IMR-90 (cell line): ENCODE measurements at regions not wholly inside any gene's neighbourhood (a gene's known extent, or its start where the extent isn't known, plus 50 kb on each side); places are given as distances from the start of the nearest gene placed in this dataset.

Experiments
- ATAC-seq: fragments of 200-7000 bp; cut with Tn5 transposase; 2 replicates; pipeline ENCODE4 v1.9.1; 2020; ENCODE audit warnings: low read depth, mild to moderate bottlenecking, moderate library complexity
- BruUV-seq: library from RNA; stranded (reverse); fragments of 400-500 nt; replicated peaks from 2 replicates; lab custom pipeline; 2021; lab: Mats Ljungman, UMichigan
- CTCF ChIA-PET: fragments of 300-600 bp; formaldehyde crosslinking; extraction: SDS; loops from one replicate; lab custom pipeline; 2021; ENCODE audit warnings: antibody characterized with exemption; lab: Yijun Ruan, JAX
- POLR2A ChIA-PET: fragments of 300-600 bp; sonication (Branson Sonifier 250); formaldehyde crosslinking; loops from one replicate; lab custom pipeline; 2022; ENCODE audit warnings: antibody characterized with exemption; ENCODE audit not compliant: unreplicated experiment; lab: Charles Lee
- DNase-seq: peaks from one replicate; pipeline ENCODE4 v3.0.0; 2013
- H2AFZ ChIP-seq: replicated peaks from 2 replicates; pipeline ENCODE3; 2013; ENCODE audit warnings: low read length, mild to moderate bottlenecking; ENCODE audit not compliant: poor library complexity
- H2AK5ac ChIP-seq: 2 replicates; pipeline ENCODE4 v1.6.1; 2013; ENCODE audit warnings: low read depth, low read length, inconsistent platforms
- H2AK9ac ChIP-seq: replicated peaks from 2 replicates; pipeline ENCODE3; 2013; ENCODE audit warnings: mild to moderate bottlenecking, low read depth, low read length, moderate library complexity; ENCODE audit not compliant: poor library complexity
- H2BK120ac ChIP-seq: 2 replicates; pipeline ENCODE4 v1.6.1; 2013; ENCODE audit warnings: low read depth, low read length, inconsistent platforms
- H2BK15ac ChIP-seq: 3 replicates; pipeline ENCODE4 v1.6.1; 2013; ENCODE audit warnings: low read depth, low read length, inconsistent platforms
- H2BK20ac ChIP-seq: 2 replicates; pipeline ENCODE4 v1.6.1; 2013; ENCODE audit warnings: low read depth, mild to moderate bottlenecking, inconsistent platforms, low read length, moderate library complexity
- H2BK5ac ChIP-seq: 2 replicates; pipeline ENCODE4 v1.6.1; 2013; ENCODE audit warnings: mild to moderate bottlenecking, low read depth, low read length, inconsistent platforms; ENCODE audit not compliant: poor library complexity, severe bottlenecking
- H3K14ac ChIP-seq: replicated peaks from 2 replicates; pipeline ENCODE4 v1.6.1; 2013; ENCODE audit warnings: low read depth, low read length, inconsistent platforms
- H3K18ac ChIP-seq: 2 replicates; pipeline ENCODE4 v1.6.1; 2013; ENCODE audit warnings: low read depth, low read length, control low read depth
- H3K23ac ChIP-seq: 2 replicates; pipeline ENCODE4 v1.6.1; 2013; ENCODE audit warnings: low read depth, low read length, inconsistent platforms
- H3K27ac ChIP-seq: 2 replicates; pipeline ENCODE4 v1.5.1; 2013; ENCODE audit warnings: mild to moderate bottlenecking, control low read depth, low read length; ENCODE audit not compliant: insufficient read depth
- H3K27me3 ChIP-seq: 2 replicates; pipeline ENCODE4 v1.6.1; 2013; ENCODE audit warnings: low read length; ENCODE audit not compliant: control insufficient read depth, insufficient read depth
- H3K36me3 ChIP-seq: 2 replicates; pipeline ENCODE4 v1.6.1; 2013; ENCODE audit warnings: low read length, mixed read lengths; ENCODE audit not compliant: control insufficient read depth, insufficient read depth
- H3K4ac ChIP-seq: 2 replicates; pipeline ENCODE4 v1.6.1; 2013; ENCODE audit warnings: low read depth, low read length, inconsistent platforms
- H3K4me1 ChIP-seq: 2 replicates; pipeline ENCODE4 v1.6.1; 2013; ENCODE audit warnings: low read length, mixed read lengths; ENCODE audit not compliant: control insufficient read depth, insufficient read depth
- H3K4me2 ChIP-seq: 2 replicates; pipeline ENCODE4 v1.6.1; 2013; ENCODE audit warnings: low read depth, mild to moderate bottlenecking, control low read depth, low read length, moderate library complexity
- H3K4me3 ChIP-seq: 2 replicates; pipeline ENCODE4 v1.5.1; 2013; ENCODE audit warnings: low read depth, mild to moderate bottlenecking, control low read depth, low read length, moderate library complexity; ENCODE audit not compliant: insufficient read depth
- H3K56ac ChIP-seq: 2 replicates; pipeline ENCODE4 v1.6.1; 2013; ENCODE audit warnings: low read length, inconsistent platforms; ENCODE audit not compliant: insufficient read depth; ENCODE audit errors: extremely low read depth
- H3K79me1 ChIP-seq, 2 experiments: 2 replicates each; pipeline ENCODE4 v1.6.1; 2013; ENCODE audit warnings: low read length in 2 of 2, inconsistent platforms in 1 of 2, low read depth in 1 of 2
- H3K9ac ChIP-seq: 2 replicates; pipeline ENCODE4 v1.6.1; 2013; ENCODE audit warnings: low read depth, low read length, control low read depth
- H3K9me1 ChIP-seq: 2 replicates; pipeline ENCODE4 v1.6.1; 2013; ENCODE audit warnings: low read length, inconsistent platforms; ENCODE audit not compliant: insufficient read depth
- H3K9me3 ChIP-seq: 2 replicates; pipeline ENCODE4 v1.6.1; 2013; ENCODE audit warnings: low read length; ENCODE audit not compliant: control insufficient read depth, insufficient read depth
- H4K20me1 ChIP-seq: 2 replicates; pipeline ENCODE4 v1.6.1; 2013; ENCODE audit warnings: low read length, inconsistent platforms; ENCODE audit not compliant: insufficient read depth
- H4K5ac ChIP-seq: 2 replicates; pipeline ENCODE4 v1.6.1; 2013; ENCODE audit warnings: mild to moderate bottlenecking, low read depth, low read length, control low read depth
- H4K8ac ChIP-seq, 2 experiments: 2 replicates each; pipeline ENCODE4 v1.6.1; 2013; ENCODE audit warnings: low read depth in 2 of 2, low read length in 2 of 2, control low read depth in 1 of 2, inconsistent platforms in 1 of 2
- H4K91ac ChIP-seq: 2 replicates; pipeline ENCODE4 v1.6.1; 2013; ENCODE audit warnings: low read depth, low read length, inconsistent platforms; ENCODE audit not compliant: insufficient read depth
- ELK1 ChIP-seq: fragments of 150-350 bp; IDR thresholded peaks from 2 replicates; pipeline ENCODE4 v1.6.1; 2016; ENCODE audit warnings: low read depth, mild to moderate bottlenecking, low read length, moderate library complexity, borderline replicate concordance
- SMC3 ChIP-seq: fragments of 150-350 bp; IDR thresholded peaks from 2 replicates; pipeline ENCODE4 v1.6.1; 2016; ENCODE audit warnings: low read depth, mild to moderate bottlenecking, antibody characterized with exemption, low read length, moderate library complexity
- WGBS, 2 experiments: methylation state at CpG; one replicate each; pipeline versions ENCODE4 v1.1.5 to v1.1.7; 2013; ENCODE audit warnings: missing lambda C conversion rate in 2 of 2; ENCODE audit not compliant: insufficient read length in 1 of 2; ENCODE audit errors: extremely low coverage in 2 of 2; 5-methylcytosine and 5-hydroxymethylcytosine counted together
- dilution Hi-C: fragments of 300-500 bp; cut with HindIII; formaldehyde crosslinking; loops from one replicate; pipeline ENCODE4 v1.14.3; 2018; ENCODE audit warnings: low sequenced_read_pairs; ENCODE audit not compliant: unreplicated experiment
- in situ Hi-C: fragments of 300-500 bp; cut with MboI; formaldehyde crosslinking; loops from 3 replicates; pipeline ENCODE4 v1.14.3; 2019; ENCODE audit warnings: low sequenced_read_pairs, inconsistent platforms, mixed read lengths
- intact Hi-C: fragments of 100-400 bp; cut with micrococcal nuclease; formaldehyde crosslinking; loops from 2 replicates; pipeline ENCODE4 v1.10.0; 2022

- no peak overlapping the region for H2BK120ac ChIP-seq
- no peak overlapping the region for H2BK20ac ChIP-seq
- intact Hi-C loops = no loop called here
- H3K4ac ChIP-seq = no peak overlapping the region
- TF ChIP-seq ELK1 = no peak
- TF ChIP-seq SMC3 = no peak
- no peak for DNase-seq
- H4K91ac ChIP-seq = no peak overlapping the region
- dilution Hi-C loops = no loop called here
- H4K5ac ChIP-seq = no peak overlapping the region
- H4K8ac ChIP-seq = no peak overlapping the region
- no peak overlapping the region for H3K14ac ChIP-seq
- no peaks in the 10 kb centered on the region for H3K36me3 ChIP-seq
- no peak overlapping the region for H3K4me2 ChIP-seq
- H3K18ac ChIP-seq = no peak overlapping the region
- H3K4me1 ChIP-seq = no peaks in the 10 kb centered on the region
- H3K56ac ChIP-seq = no peak overlapping the region
- ATAC-seq = no peak
- 0% methylated on average over 1 of the region's 2 CpGs; no CpG with 5 or more reads in 1 of the 2 experiments for WGBS, 2 experiments
- in situ Hi-C loops = no loop called here
- no TSS peak for BruUV-seq
- H3K9me1 ChIP-seq = no peaks in the 10 kb centered on the region; the same call in 1 of the 2 replicates
- H3K9ac ChIP-seq = no peak overlapping the region
- POLR2A ChIA-PET = no interaction called here
- no peaks in the 10 kb centered on the region for H3K79me1 ChIP-seq
- H4K20me1 ChIP-seq = no peaks in the 10 kb centered on the region
- H3K27ac ChIP-seq = no peak overlapping the region
- H2BK5ac ChIP-seq = no peak overlapping the region
- no peak overlapping the region for H2AK5ac ChIP-seq
- no peak overlapping the region for H2AFZ ChIP-seq
- H3K23ac ChIP-seq = no peak overlapping the region
- no peaks in the 10 kb centered on the region for H3K27me3 ChIP-seq
- H3K9me3 ChIP-seq = no peaks in the 10 kb centered on the region
- no peak overlapping the region for H3K4me3 ChIP-seq
- no peak overlapping the region for H2BK15ac ChIP-seq
- CTCF ChIA-PET = no interaction called here
- H2AK9ac ChIP-seq = no peak overlapping the region
Observed at GRCh38 chr2:150762571-150762970, 275.1 kb upstream of the RND3 start.
